NCI-H146 (cell line): ENCODE measurements at regions not wholly inside any gene's neighbourhood (a gene's known extent, or its start where the extent isn't known, plus 50 kb on each side); places are given as distances from the start of the nearest gene placed in this dataset.
"Not testable (repeated sequence)": the region's sequence is repeated elsewhere in the genome, so short reads cannot be mapped to it uniquely, and the experiment has no call there.

Source experiments
- DNase-seq: peaks from one replicate; lab custom pipeline; 2025; lab: John Stamatoyannopoulos, UW

DNA sequence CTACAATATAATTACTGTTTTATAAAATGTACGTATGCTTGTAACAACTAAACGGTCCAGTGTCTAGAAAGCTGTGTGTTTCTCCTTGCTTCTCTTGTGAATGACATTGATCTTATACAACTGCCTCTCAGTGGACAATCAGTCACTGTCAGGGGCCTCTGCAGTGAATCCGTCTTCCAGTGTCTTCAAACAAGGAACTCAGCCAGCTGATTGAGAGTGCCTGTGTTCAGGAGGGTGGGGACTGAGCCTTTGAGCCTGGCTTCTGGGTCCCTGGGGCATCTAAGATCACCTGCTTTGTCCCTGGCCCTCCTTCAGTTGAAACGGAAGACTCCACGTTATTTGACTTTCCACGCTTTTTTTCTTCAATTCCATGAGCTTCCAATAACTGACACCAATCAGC, 133.1 kb upstream of the SFSWAP start:
- DNase-seq: no peak

DNA sequence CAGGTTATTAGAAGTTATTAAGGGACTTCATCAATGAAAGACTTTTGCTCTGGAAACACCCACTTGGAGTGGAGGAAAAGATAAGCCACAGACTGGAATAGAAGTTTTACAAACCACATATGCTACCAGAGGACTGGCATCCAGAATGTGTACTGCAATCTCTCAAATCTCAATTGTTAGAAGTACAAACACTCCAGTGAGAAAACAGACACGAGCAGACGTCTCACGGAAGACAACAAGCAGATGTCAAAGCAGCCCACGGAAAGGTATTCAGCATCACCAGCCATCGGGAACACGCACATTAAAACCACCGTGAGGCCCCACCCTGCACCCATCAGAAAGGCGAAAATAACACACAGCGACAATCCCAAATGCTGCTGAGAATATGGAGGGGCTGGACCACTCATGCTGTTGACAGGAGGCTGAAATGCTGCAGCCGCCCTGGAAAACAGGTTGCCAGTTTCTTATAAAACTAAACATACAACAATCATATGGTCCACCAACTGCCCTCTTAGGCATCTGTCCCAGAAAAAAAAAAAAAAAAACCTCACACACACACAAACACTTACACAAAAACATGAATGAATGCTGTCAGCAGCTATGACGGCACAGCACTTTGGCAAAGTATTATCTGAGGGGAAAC, 131.9 kb upstream of the SFSWAP start:
- DNase-seq: no peak

DNA sequence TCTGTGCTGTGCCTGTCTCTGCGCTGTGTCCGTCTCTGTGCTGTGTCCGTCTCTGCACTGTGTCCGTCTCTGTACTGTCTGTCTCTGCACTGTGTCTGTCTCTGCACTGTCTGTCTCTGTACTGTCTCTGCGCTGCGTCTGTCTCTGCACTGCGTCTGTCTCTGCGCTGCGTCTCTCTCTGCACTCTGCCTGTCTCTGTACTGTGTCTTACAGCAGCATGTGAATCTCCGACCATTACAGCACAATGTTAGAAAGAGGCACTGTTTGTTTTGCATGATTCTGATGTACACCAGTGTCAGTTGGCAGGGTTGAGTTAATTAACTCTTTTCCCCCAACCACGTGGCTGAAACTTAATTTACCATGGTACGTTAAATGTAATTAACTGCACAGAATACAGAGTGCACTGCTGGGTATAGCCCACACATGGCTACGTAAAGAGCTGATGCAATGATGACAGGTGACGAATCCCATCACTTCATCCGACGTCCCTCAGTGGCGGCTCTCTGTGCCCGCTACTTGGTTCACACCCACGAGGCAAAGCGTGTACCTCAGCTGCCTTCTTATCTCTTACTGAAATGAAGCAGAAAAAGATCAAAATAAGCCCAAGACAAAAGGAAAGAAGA, 127.7 kb upstream of the SFSWAP start:
- DNase-seq: no peak

DNA sequence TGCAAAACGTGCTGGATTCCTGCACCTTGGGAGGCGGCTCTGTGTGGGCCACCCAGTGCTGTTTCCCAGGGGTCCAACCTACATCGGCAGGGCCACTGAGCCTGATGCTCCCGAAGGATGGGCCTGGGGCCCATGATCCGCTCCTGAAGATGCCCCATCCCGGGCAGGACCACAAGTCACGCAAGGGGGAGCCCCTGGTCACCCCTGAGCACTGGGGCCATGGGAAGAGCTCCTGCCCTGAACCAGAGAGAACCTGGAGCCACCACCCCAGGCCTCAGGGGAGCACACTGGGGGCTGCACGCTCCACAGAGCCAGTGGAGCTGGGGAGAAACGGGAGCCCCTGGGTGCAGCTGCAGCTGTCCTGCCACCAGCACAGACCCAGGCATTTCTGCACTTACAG, 124.6 kb upstream of the SFSWAP start:
- no peak for DNase-seq

DNA sequence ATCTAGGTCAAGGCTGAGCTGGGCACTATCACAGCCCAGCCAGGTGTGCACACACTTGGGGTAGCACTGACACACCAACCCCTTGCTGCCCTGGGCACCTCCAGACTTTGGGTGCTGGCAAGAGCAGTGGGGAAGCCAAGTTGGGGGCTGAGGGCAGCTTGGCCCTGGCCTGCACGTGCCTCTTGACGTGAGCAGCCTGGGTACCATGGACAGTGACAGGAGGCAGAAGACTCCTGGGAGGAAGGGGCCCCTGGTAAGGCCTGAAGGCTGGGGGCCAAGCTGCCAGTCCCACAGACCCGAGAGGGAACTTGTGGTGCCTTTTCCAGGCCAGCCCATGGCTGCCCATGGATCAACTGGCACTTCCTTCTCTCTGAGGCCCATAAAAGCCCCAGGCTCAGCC, 124.1 kb upstream of the SFSWAP start:
- DNase-seq: no peak

DNA sequence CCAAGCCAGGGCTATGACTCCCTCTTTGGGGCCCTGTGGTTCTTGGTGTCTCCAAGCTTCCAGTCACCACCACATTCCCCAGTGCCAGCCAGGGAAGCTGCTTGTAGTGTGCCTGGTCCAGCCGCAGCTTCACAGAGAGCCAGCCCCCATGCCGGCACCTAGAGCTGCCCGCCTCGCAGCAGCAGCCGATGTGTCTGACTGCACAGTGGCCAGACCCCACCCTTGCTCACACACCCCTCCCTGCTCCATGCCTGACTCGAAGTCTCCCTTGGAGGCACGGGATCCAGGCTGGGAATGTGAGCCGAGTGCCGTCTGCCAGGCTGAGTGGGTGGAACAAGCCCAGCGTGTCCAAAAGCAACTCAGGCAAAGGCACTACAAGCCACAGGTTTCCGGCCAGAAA, 123.3 kb upstream of the SFSWAP start:
- DNase-seq: no peak

DNA sequence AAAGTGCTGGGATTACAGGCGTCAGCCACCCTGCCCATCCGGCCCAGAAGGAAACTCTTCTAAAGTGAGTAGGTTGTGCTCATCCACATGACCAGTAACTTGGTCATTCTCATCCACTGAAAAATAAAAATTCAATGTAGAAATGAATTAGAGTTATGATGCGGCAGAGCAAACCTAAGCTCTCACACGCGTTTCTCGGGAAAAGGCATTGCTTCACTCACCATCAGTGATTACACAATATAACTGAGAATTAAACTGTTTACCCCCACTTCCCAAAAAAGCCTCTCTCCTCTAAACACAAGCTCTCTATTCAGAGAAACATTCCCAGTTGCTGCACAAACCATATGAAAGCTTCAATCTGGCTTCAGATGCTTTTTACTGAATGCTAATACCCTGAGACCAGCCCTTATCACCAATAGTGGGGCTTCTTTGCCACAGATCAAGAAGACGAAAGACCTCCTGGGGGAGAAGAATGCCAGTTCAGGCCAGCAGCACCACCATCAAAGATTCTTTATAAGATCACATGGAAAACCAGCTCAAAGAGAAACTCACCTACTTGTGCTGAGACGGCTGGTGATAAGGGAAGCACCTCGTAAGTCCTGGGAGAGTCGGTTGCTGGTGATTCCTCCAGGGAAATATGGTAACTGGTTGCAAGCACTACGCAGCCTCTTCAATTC, 121.5 kb upstream of the SFSWAP start:
- DNase-seq: no peak

DNA sequence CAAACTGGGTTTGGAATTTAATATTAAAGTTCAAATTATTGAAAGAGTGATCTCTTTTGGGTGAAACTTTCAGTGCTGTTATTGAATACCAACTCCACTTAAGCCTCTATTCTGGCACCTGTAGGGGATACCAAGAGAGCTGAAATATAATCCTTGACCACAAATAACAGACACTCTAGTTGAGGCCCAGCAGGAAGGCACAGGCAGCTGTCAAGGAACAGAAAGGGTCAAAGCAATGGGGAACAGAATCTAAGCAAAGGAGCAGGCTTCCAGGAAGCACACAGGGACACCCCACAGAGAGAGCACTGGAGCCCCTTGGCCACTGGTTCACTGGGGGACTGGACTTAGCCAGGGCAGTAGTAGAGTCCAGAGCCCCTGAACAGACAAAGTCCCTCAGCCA, 120.9 kb upstream of the SFSWAP start:
- no peak for DNase-seq

DNA sequence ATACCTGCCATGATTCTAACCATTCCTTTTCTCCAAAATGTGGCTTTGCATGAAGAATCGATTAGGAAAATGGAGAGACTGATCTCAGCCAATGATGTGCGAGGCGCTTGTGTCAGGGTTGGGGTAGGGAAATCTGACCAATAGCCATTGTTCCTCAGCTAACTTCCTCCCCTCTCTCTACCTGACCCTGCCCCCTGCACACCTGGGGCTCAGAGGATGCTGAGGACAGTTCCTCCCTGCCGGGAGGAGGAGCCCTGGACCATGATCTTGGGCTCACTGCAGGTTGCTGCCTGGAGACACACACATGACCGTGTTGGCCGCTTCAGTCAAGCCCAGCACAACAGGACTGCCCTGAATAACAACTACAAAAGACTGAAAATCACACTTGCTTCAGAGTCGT, 119.8 kb upstream of the SFSWAP start:
- no peak for DNase-seq

DNA sequence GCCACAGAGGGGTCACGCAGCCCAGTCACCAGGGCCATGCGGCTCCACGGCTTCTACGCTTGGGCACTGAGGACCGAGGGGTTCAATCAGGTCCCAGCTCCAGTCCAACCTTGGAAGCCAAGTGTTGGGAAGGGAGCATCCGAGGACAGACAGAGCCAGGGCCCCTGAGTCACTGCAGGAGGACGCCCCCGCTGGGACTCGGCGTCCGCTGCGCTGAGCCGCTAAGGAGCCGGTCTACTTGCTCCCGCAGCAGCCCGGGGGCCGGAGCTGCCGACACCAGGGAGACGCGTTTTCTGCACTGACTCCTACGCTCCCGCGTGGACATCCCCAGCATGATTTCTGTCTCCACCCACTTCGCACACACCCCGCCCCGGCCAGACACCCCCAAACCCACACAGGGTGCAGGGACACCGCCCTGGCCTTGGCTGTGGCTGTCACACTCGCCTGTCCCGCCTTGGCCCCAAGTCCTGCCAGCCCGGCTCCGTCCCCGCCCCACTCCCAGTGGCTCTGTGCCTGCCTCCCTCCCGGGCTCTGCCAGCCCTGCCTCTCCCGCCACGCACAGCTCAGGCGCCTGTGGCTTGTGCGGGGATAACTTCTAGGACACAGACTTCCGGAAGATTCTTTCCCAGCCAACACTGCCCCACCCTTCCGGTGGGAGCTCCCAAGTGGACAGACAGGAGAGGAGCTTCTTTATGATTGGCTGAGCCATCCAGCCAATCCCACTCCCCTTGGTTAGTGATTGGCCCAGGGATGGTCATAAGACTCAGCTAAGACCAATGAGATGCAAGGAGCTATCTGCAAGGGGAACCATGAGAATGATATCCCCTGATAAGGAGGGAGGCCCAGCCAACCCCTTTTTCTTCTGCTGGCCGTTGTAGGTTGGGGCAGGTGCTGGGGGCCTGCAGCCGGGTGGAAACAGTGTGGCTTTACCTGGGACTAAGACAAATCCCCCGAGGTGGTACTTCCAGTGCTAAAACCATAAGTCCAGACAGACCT, 118.9 kb upstream of the SFSWAP start:
- no peak for DNase-seq

DNA sequence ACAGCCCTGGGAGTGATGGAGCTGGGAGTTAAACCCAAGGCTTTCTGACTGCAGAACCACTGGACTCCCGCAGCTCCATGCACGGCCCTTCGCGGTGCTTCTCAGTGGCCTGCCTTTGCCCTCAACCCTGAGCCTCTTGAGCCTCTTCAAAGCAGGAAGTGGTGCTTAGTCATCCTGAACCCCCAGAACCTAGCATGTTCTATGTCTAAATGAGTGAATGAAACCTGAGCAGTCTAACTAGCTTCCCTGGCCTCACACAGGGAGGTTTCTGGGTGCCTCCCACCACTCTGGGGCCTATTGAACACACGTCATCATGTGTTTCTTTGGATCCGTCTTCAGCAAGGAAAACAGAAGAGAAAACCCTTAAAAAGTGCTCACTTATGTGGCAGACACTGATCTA, 117.9 kb upstream of the SFSWAP start:
- DNase-seq: no peak

DNA sequence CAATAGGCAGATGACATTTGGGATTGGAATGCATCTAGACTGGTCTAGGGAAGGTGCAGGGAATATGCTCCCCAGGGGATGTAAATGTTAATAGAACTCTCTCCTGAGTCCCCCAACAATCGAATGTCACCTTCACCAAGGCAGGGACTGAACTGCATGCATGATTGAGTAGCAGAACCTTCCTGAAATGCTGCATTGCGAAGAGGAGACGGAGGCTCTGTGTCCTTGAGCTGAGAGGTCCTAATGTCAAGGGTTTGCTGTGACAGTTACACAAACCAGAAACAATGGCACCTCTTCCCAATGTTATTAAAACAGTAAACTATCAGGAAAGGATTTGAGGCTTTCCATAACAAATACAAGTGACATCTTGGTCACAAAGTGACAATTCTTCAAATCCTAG, 117.5 kb upstream of the SFSWAP start:
- no peak for DNase-seq

DNA sequence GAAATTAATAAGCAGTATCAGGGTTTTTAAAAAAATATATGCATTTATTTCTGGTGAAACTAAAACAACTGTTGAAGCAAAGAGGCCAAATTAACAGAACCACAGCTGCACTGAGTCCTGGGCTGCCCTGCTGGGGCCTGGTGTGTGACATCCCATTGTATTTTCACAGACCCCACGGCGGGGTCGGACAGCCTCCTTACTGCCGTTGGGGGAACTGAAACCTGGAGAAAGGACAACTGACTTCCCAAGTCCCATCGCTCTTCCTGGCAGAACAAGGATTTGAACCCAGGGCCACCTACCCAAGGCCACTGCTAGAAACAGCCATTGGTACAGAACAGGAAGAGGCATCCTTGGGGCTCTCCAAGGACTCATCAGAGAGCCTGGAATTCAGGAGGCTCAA, 114.8 kb upstream of the SFSWAP start:
- DNase-seq: no peak

DNA sequence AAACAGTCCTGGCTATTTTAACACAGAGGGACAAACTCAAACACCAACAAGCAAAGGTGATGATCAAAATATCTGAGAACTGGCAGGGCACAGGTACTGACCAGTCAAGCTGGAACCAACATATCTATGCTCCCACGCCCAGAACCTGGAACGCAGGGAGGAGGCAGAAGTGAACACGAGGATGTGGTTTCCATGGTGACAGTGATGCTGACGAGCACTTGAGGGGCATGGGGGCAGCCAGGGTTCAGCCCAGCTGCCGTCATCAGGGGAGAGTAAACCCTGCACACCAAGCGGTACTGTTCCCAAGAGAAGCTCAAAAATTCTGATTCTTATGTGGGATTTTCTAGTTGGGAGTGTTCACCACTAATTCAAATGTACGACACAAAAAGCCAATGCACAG, 113.6 kb upstream of the SFSWAP start:
- no peak for DNase-seq

DNA sequence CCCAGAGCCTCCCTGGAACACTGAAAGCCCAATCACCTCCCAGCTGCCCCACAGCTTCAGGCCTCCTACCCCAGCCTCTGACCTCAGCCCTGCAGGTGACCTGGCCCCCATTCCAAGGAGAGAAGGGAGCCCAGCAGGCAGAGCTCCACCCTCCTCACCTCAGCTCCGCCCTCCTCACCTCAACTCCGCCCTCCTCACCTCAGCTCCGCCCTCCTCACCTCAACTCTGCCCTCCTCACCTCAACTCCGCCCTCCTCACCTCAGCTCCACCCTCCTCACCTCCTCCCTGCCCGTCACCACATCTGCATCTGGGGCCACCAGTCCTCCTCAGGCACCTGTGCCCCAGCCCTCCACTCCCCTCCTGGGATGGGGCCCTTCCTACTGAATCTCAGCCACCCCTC, 112.2 kb upstream of the SFSWAP start:
- no peak for DNase-seq

DNA sequence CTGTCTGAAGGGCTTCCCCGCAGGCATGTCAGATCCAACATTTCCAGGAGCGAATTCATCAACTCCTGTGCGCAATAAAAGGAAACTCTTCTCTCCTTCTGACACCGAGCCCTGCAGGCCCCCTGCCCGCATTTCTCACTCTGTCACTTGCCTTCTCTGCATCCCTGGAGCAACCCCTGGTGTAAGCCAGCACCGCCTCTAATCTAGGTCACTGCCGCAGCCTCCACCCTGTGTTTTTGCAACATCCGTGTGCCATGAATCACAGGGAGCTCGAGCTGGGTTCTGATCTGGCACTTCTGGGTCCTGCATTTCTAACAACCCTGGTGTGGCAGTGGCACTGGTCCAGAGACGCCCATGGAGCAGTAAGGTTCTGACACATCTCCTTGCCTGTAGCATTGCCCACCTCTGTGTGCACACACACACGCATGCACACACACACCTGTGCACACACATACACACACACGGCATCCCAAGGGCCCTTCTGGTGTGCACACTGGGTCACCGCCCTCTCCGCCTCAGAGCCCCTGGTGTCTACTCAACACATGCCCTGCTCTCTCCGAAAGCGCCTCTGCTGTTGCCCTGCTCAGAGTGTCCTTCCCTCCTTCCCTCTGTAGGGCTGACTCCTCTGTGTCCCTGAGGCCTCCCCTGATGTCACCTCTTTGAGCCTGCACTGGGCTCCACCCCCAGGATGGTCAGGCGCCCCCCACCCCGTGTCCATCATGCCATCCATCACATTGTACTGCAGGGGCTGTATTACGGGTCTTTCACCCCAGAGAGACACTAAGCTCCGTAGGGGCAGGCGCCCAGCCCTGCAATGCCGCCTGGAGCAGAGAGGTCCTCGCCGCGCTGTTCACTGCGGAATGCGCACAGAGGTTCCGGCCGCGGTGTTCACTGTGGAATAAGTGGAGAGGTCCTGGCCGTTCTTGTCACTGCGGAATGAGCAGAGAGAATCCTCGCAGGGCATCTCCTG, 111.4 kb upstream of the SFSWAP start:
- DNase-seq: no peak

DNA sequence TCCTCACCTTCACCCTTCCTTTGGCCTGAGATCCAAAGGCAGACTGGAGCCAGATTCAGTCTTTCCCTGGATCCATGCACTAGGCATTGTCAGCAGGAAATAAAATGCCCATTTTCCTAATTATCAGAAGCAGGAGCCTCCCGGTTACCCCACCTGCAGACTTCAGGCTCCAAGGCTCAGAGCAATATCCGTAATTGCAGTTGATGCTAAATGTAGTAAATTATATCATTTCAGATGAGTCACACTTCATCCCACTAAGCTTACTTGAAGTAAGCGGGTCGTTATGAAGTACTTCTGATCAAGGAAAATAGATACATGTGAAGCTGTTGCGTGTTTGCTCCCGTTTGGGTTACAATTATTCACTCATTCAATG, 110.7 kb upstream of the SFSWAP start:
- DNase-seq: no peak

DNA sequence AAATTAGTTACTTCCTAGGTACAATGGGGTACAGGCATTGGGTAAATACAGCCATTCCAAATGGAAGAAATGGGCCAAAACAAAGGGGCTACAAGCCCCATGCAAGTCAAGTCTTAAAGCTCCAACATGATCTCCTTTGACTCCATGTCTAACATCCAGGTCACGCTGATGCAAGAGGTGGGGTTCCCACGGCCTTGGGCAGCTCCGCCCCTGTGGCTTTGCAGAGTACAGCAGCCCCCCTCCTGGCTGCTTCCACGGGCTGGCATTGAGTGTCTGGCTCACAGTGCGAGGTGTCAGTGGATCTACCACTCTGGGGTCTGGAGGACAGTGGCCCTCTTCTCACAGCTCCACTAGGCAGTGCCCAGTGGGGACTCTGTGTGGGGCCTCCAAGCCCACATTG, 109.4 kb upstream of the SFSWAP start:
- DNase-seq: not testable (repeated sequence)

DNA sequence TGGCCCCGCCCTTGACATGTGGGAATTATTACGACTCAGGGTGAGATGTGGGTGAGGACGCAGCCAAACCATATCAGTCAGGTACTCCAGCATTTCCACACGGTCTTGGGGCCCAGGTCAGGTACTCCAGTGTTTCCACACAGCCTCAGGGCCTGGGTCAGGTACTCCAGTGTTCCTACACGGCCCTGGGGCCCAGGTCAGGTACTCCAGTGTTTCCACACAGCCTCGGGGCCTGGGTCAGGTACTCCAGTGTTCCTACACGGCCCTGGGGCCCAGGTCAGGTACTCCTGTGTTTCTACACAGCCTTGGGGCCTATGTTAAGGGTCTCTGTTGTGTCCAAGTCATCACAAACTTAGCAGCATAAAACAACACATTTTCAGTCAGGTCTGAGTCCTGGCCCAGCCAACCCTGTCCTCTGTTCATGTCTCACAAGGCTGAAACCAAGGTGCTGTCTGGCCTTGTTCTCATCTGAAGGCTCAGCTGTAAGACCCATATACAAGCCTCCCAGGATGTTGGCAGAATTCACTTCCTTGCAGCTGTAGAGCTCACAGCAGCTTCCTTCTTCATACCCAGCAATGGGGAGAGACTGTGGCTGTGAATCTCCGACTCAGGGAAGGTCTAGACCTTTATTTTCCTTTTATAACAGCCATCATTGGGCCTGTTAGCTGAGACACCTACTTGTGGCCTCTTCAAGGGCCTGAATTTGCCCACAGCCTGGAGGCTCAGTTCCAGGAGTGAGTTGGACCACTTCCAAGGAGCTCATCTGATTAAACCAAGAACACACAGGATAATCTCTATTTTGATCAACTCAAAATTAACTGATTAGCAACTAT, 107.6 kb upstream of the SFSWAP start:
- DNase-seq: no peak
